Activated naive CD4-positive, alpha-beta T cell treated with anti-CD3 and anti-CD28 coated beads, Interleukin-2, amount 50 U/mL, for 16 hours (primary cell): ENCODE measurements at regions not wholly inside any gene's neighbourhood (a gene's known extent, or its start where the extent isn't known, plus 50 kb on each side); places are given as distances from the start of the nearest gene placed in this dataset.
"Not testable (repeated sequence)": the region's sequence is repeated elsewhere in the genome, so short reads cannot be mapped to it uniquely, and the experiment has no call there.

Experiments
- DNase-seq: peaks from one replicate; pipeline ENCODE4 v3.0.0-alpha.2; 2020

GRCh38 chr2:159880729-159881128 is 82.7 kb upstream of the CD302 start:
- DNase-seq, result no peak

- peak; percentile 13 for DNase-seq
These were observed 81.1 kb upstream of the CD302 start for GRCh38 chr2:159879051-159879604.

- DNase-seq, result no peak
These were observed 77.1 kb upstream of the CD302 start for GRCh38 chr2:159875083-159875482.

GRCh38 chr2:159873258-159873657 is 75.2 kb upstream of the CD302 start:
- DNase-seq, result no peak

- no peak for DNase-seq
These were observed 74.3 kb upstream of the CD302 start for GRCh38 chr2:159872353-159872752.

- not testable (repeated sequence) for DNase-seq
These were observed 70.7 kb upstream of the CD302 start for GRCh38 chr2:159868598-159869159.

GRCh38 chr2:159867567-159868361 is 69.8 kb upstream of the CD302 start:
- DNase-seq, result no peak

GRCh38 chr2:159863526-159864160 is 65.6 kb upstream of the CD302 start:
- DNase-seq, result no peak

GRCh38 chr2:159860581-159861310 is 62.7 kb upstream of the CD302 start:
- no peak for DNase-seq

- no peak for DNase-seq
These were observed 61.6 kb upstream of the CD302 start for GRCh38 chr2:159859583-159859982.

- DNase-seq, result no peak
These were observed 58.8 kb upstream of the CD302 start for GRCh38 chr2:159856760-159857159.

- no peak for DNase-seq
These were observed 57.6 kb upstream of the CD302 start for GRCh38 chr2:159855557-159856061.

GRCh38 chr2:159855143-159855542 is 57.1 kb upstream of the CD302 start:
- no peak for DNase-seq

- no peak for DNase-seq
These were observed 56.5 kb upstream of the CD302 start for GRCh38 chr2:159854481-159854880.

- DNase-seq, result no peak
These were observed 55.1 kb upstream of the CD302 start for GRCh38 chr2:159853101-159853500.

GRCh38 chr2:159851941-159852340 is 53.9 kb upstream of the CD302 start:
- DNase-seq, result no peak

- DNase-seq, result no peak
These were observed 52.8 kb upstream of the CD302 start for GRCh38 chr2:159850789-159851188.

GRCh38 chr2:159849160-159849813 is 51.3 kb upstream of the CD302 start:
- no peak for DNase-seq
